ENCODE measurements at regions not wholly inside any gene's neighbourhood (a gene's known extent, or its start where the extent isn't known, plus 50 kb on each side); places are given as distances from the start of the nearest gene placed in this dataset.

GRCh38 chr3:127107491-127108375 lies 85.2 kb upstream of the PRR23E start:
- DNase-seq (ENCODE audit: low read depth): no peak

GRCh38 chr3:127108796-127109195 lies 84.1 kb upstream of the PRR23E start:
- no peak for DNase-seq (ENCODE audit: low read depth)

GRCh38 chr3:127110982-127111693 lies 81.8 kb upstream of the PRR23E start:
- DNase-seq (ENCODE audit: low read depth): no peak

- DNase-seq (ENCODE audit: low read depth): peak; percentile 11
Observed at GRCh38 chr3:127112796-127113570, 79.9 kb upstream of the PRR23E start.

GRCh38 chr3:127113571-127113891 lies 79.4 kb upstream of the PRR23E start:
- no peak for DNase-seq (ENCODE audit: low read depth)

- DNase-seq (ENCODE audit: low read depth): no peak
Observed at GRCh38 chr3:127114337-127115070, 78.4 kb upstream of the PRR23E start.

GRCh38 chr3:127115691-127116351 lies 77.1 kb upstream of the PRR23E start:
- no peak for DNase-seq (ENCODE audit: low read depth)

- no peak for DNase-seq (ENCODE audit: low read depth)
Observed at GRCh38 chr3:127118366-127118765, 74.6 kb upstream of the PRR23E start.

GRCh38 chr3:127119693-127120464 lies 73.1 kb upstream of the PRR23E start:
- DNase-seq (ENCODE audit: low read depth): no peak

GRCh38 chr3:127120851-127121647 lies 71.9 kb upstream of the PRR23E start:
- DNase-seq (ENCODE audit: low read depth): no peak

- no peak for DNase-seq (ENCODE audit: low read depth)
Observed at GRCh38 chr3:127121885-127122284, 71.0 kb upstream of the PRR23E start.

- DNase-seq (ENCODE audit: low read depth): no peak
Observed at GRCh38 chr3:127123533-127123932, 69.4 kb upstream of the PRR23E start.

- DNase-seq (ENCODE audit: low read depth): no peak
Observed at GRCh38 chr3:127124120-127124519, 68.8 kb upstream of the PRR23E start.

- DNase-seq (ENCODE audit: low read depth): no peak
Observed at GRCh38 chr3:127131424-127132170, 61.3 kb upstream of the PRR23E start.

GRCh38 chr3:127132876-127133275 lies 60.1 kb upstream of the PRR23E start:
- DNase-seq (ENCODE audit: low read depth): no peak

GRCh38 chr3:127133971-127134370 lies 59.0 kb upstream of the PRR23E start:
- DNase-seq (ENCODE audit: low read depth): no peak

GRCh38 chr3:127134466-127134865 lies 58.5 kb upstream of the PRR23E start:
- no peak for DNase-seq (ENCODE audit: low read depth)

GRCh38 chr3:127134887-127135240 lies 58.1 kb upstream of the PRR23E start:
- no peak for DNase-seq (ENCODE audit: low read depth)

Measured in LHCN-M2 (cell line).